SIG-M5 treated with dmso at 0.1 percent for 504 hours (cell line): ENCODE measurements at regions not wholly inside any gene's neighbourhood (a gene's known extent, or its start where the extent isn't known, plus 50 kb on each side); places are given as distances from the start of the nearest gene placed in this dataset.
A peak's percentile ranks its signal among the peaks of the same experiment; 100 is the strongest.

Experiments used
- DNase-seq: peaks from one replicate; lab custom pipeline; 2025; ENCODE audit not compliant: unreplicated experiment; lab: John Stamatoyannopoulos, UW

- DNase-seq: peak; percentile 81
Measured at GRCh38 chr3:72496051-72496670, 352.1 kb downstream of the SHQ1 start.

GRCh38 chr3:72494626-72495025 lies 353.6 kb downstream of the SHQ1 start:
- DNase-seq: no peak

- DNase-seq: no peak
Measured at GRCh38 chr3:72494130-72494529, 354.1 kb downstream of the SHQ1 start.

- DNase-seq: no peak
Measured at GRCh38 chr3:72492240-72492639, 356.0 kb downstream of the SHQ1 start.

GRCh38 chr3:72490688-72491435 lies 357.4 kb downstream of the SHQ1 start:
- DNase-seq: no peak

GRCh38 chr3:72489901-72490300 lies 358.3 kb downstream of the SHQ1 start:
- DNase-seq: no peak

GRCh38 chr3:72488738-72489035 lies 359.6 kb downstream of the SHQ1 start:
- DNase-seq: no peak

GRCh38 chr3:72487946-72488737 lies 360.1 kb downstream of the SHQ1 start:
- no peak for DNase-seq

- DNase-seq: peak; percentile 19
Measured at GRCh38 chr3:72487078-72487765, 361.0 kb downstream of the SHQ1 start.

- DNase-seq: no peak
Measured at GRCh38 chr3:72485641-72486040, 362.6 kb downstream of the SHQ1 start.

- DNase-seq: no peak
Measured at GRCh38 chr3:72483554-72484104, 364.6 kb downstream of the SHQ1 start.

GRCh38 chr3:72482589-72483321 lies 365.5 kb downstream of the SHQ1 start:
- DNase-seq: no peak

GRCh38 chr3:72481542-72481941 lies 366.7 kb downstream of the SHQ1 start:
- DNase-seq: no peak

- no peak for DNase-seq
Measured at GRCh38 chr3:72480366-72480765, 367.9 kb downstream of the SHQ1 start.

- DNase-seq: no peak
Measured at GRCh38 chr3:72479651-72480215, 368.5 kb downstream of the SHQ1 start.

- no peak for DNase-seq
Measured at GRCh38 chr3:72476139-72476483, 372.1 kb downstream of the SHQ1 start.

GRCh38 chr3:72475258-72476138 lies 372.7 kb downstream of the SHQ1 start:
- DNase-seq: peak; percentile 66

- no peak for DNase-seq
Measured at GRCh38 chr3:72474775-72475174, 373.5 kb downstream of the SHQ1 start.

GRCh38 chr3:72473156-72473555 lies 375.1 kb downstream of the SHQ1 start:
- DNase-seq: no peak
